DOHH2 (cell line): ENCODE measurements at regions not wholly inside any gene's neighbourhood (a gene's known extent, or its start where the extent isn't known, plus 50 kb on each side); places are given as distances from the start of the nearest gene placed in this dataset.

Source experiments
- H3F3A ChIP-seq: fragments of 200-600 bp; sonication (generic), shearing (Covaris generic); 2 replicates; pipeline ENCODE4 v1.6.0; 2016; ENCODE audit warnings: antibody characterized with exemption, mild to moderate bottlenecking; ENCODE audit not compliant: control insufficient read depth, insufficient read depth
- H3K27ac ChIP-seq: fragments of 200-600 bp; sonication (generic); 2 replicates; pipeline ENCODE4 v1.5.1; 2014; ENCODE audit warnings: low read depth, mild to moderate bottlenecking, low read length, moderate library complexity
- H3K27me3 ChIP-seq: fragments of 200-600 bp; sonication (generic); 2 replicates; pipeline ENCODE4 v1.6.1; 2014; ENCODE audit warnings: mild to moderate bottlenecking, low read length, mixed read lengths; ENCODE audit not compliant: control insufficient read depth
- H3K36me3 ChIP-seq: fragments of 200-600 bp; sonication (generic); 2 replicates; pipeline ENCODE4 v1.6.1; 2014; ENCODE audit warnings: mild to moderate bottlenecking, low read length, moderate library complexity, mixed read lengths; ENCODE audit not compliant: control insufficient read depth
- H3K4me1 ChIP-seq: fragments of 200-600 bp; sonication (generic); 2 replicates; pipeline ENCODE4 v1.6.1; 2014; ENCODE audit warnings: mild to moderate bottlenecking, low read length, mixed read lengths; ENCODE audit not compliant: control insufficient read depth
- H3K4me2 ChIP-seq: fragments of 200-600 bp; sonication (generic); 2 replicates; pipeline ENCODE4 v1.6.0; 2014; ENCODE audit warnings: mild to moderate bottlenecking, low read length, moderate library complexity
- H3K4me3 ChIP-seq: fragments of 200-600 bp; sonication (generic); 2 replicates; pipeline ENCODE4 v1.5.1; 2014; ENCODE audit warnings: mild to moderate bottlenecking, low read length, mixed read lengths
- H3K79me2 ChIP-seq: fragments of 200-600 bp; sonication (generic); 2 replicates; pipeline ENCODE4 v1.6.1; 2014; ENCODE audit warnings: mild to moderate bottlenecking, low read length, mixed read lengths; ENCODE audit not compliant: control insufficient read depth
- H3K9me2 ChIP-seq: fragments of 200-600 bp; sonication (generic); replicated peaks from 2 replicates; pipeline ENCODE4 v1.6.1; 2014; ENCODE audit warnings: mild to moderate bottlenecking, low read length, mixed read lengths; ENCODE audit not compliant: control insufficient read depth
- H3K9me3 ChIP-seq: fragments of 200-600 bp; sonication (generic); 2 replicates; pipeline ENCODE4 v1.6.1; 2014; ENCODE audit warnings: antibody characterized with exemption, low read length, mixed read lengths; ENCODE audit not compliant: control insufficient read depth, insufficient read depth
- H4K20me1 ChIP-seq: fragments of 200-600 bp; sonication (generic); 2 replicates; pipeline ENCODE4 v1.6.0; 2014; ENCODE audit warnings: low read depth, mild to moderate bottlenecking, antibody characterized with exemption, low read length, moderate library complexity; ENCODE audit not compliant: control insufficient read depth, insufficient read depth
- EZH2phosphoT487 ChIP-seq: fragments of 200-600 bp; sonication (generic); IDR thresholded peaks from 2 replicates; pipeline ENCODE4 v1.6.1; 2017; ENCODE audit warnings: borderline replicate concordance, mild to moderate bottlenecking, antibody characterized with exemption, low read length, moderate library complexity, mixed read lengths
- TF ChIP-seq, protein P1 (sequence below): fragments of 200-600 bp; sonication (generic); IDR thresholded peaks from one replicate; pipeline ENCODE4 v1.5.1; 2014; ENCODE audit warnings: antibody characterized with exemption, mild to moderate bottlenecking, low read depth, low read length; ENCODE audit not compliant: poor library complexity, severe bottlenecking

- no peak overlapping the region for H3K4me3 ChIP-seq
- no peak for TF ChIP-seq EZH2phosphoT487
- TF ChIP-seq, protein P1, sequence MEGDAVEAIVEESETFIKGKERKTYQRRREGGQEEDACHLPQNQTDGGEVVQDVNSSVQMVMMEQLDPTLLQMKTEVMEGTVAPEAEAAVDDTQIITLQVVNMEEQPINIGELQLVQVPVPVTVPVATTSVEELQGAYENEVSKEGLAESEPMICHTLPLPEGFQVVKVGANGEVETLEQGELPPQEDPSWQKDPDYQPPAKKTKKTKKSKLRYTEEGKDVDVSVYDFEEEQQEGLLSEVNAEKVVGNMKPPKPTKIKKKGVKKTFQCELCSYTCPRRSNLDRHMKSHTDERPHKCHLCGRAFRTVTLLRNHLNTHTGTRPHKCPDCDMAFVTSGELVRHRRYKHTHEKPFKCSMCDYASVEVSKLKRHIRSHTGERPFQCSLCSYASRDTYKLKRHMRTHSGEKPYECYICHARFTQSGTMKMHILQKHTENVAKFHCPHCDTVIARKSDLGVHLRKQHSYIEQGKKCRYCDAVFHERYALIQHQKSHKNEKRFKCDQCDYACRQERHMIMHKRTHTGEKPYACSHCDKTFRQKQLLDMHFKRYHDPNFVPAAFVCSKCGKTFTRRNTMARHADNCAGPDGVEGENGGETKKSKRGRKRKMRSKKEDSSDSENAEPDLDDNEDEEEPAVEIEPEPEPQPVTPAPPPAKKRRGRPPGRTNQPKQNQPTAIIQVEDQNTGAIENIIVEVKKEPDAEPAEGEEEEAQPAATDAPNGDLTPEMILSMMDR: no peak
Measured at GRCh38 chr3:78165876-78166275, 1126.0 kb downstream of the ROBO2 start.

DNA sequence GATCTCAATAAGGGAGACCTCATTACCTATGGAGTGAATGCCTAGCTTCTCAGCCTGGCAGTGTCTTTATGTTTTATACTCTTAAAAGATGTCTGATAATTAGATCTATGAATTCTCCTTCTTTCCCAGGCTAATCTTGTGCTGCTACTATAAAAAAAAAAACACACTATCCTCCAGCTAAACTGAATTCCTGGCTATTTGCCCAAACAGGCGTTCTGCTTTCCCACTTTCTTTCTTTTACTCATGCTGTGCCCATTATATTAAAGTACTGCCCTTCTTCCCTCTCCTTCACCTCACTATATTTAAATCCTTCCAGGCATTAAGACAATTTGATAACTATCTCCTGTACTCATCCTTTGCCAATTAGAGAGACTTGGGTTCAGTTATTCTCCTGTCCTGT lies 1134.9 kb downstream of the ROBO2 start:
- Histone ChIP-seq H3K27me3 (no peaks in the 10 kb centered on the region), H3K9me3 (no peaks in the 10 kb centered on the region), H3K79me2 (no peaks in the 10 kb centered on the region), H3K27ac (no peak overlapping the region), H3K4me3 (no peak overlapping the region), H4K20me1 (no peaks in the 10 kb centered on the region), H3K4me2 (no peak overlapping the region), H3K4me1 (no peaks in the 10 kb centered on the region), H3K36me3 (no peaks in the 10 kb centered on the region), H3K9me2 (0 out of 2 replicates have a peak, but pooled peaks cover 2% of the 10 kb centered on the region), H3F3A (no peaks in the 10 kb centered on the region)
- no peak for TF ChIP-seq EZH2phosphoT487
- TF ChIP-seq, protein P1: no peak

More at GRCh38 chr3:78165876-78166275, 1126.0 kb downstream of the ROBO2 start:
- Histone ChIP-seq H3F3A (no peaks in the 10 kb centered on the region), H4K20me1 (no peaks in the 10 kb centered on the region), H3K36me3 (no peaks in the 10 kb centered on the region), H3K4me1 (no peaks in the 10 kb centered on the region), H3K27ac (no peak overlapping the region), H3K79me2 (no peaks in the 10 kb centered on the region), H3K9me3 (no peaks in the 10 kb centered on the region), H3K4me2 (no peak overlapping the region), H3K9me2 (no peaks in the 10 kb centered on the region), H3K27me3 (no peaks in the 10 kb centered on the region)

GRCh38 chr3:78176869-78177268 lies 1137.0 kb downstream of the ROBO2 start:
- TF ChIP-seq, protein P1: no peak
- no peak for TF ChIP-seq EZH2phosphoT487
- Histone ChIP-seq H3F3A (no peaks in the 10 kb centered on the region), H3K4me2 (no peak overlapping the region), H3K4me1 (no peaks in the 10 kb centered on the region), H3K79me2 (no peaks in the 10 kb centered on the region), H3K27me3 (no peaks in the 10 kb centered on the region), H3K9me2 (0 out of 2 replicates have a peak, but pooled peaks cover 2% of the 10 kb centered on the region), H3K9me3 (no peaks in the 10 kb centered on the region), H4K20me1 (no peaks in the 10 kb centered on the region), H3K27ac (no peak overlapping the region), H3K4me3 (no peak overlapping the region), H3K36me3 (no peaks in the 10 kb centered on the region)

DNA sequence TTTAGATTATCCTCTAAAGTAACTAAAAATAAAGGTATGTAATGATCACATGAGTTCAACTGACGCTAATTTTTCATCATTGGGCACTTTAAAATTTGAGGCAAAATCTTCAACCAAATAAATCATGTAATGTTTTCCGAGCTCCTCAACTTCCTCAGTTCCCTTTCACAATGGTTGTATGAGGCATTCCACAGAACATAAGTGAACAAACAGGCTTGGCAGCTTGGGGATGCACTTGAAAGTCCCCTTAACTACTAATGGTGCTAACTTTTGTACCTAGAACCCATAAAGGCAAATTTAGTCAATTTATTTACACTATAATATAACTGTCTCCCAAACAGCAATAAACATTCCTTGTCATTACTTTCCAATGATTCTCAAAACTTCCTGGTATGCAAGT lies 1137.9 kb downstream of the ROBO2 start:
- H4K20me1 ChIP-seq: no peaks in the 10 kb centered on the region
- no peaks in the 10 kb centered on the region for H3K36me3 ChIP-seq
- no peaks in the 10 kb centered on the region for H3K79me2 ChIP-seq
- no peak overlapping the region for H3K27ac ChIP-seq
- no peaks in the 10 kb centered on the region for H3F3A ChIP-seq
- H3K4me3 ChIP-seq: no peak overlapping the region
- no peaks in the 10 kb centered on the region for H3K4me1 ChIP-seq
- H3K27me3 ChIP-seq: no peaks in the 10 kb centered on the region
- TF ChIP-seq, protein P1: no peak
- no peak for TF ChIP-seq EZH2phosphoT487
- no peaks in the 10 kb centered on the region for H3K9me3 ChIP-seq
- 0 out of 2 replicates have a peak, but pooled peaks cover 2% of the 10 kb centered on the region for H3K9me2 ChIP-seq
- H3K4me2 ChIP-seq: no peak overlapping the region
